ENCODE measurements at regions not wholly inside any gene's neighbourhood (a gene's known extent, or its start where the extent isn't known, plus 50 kb on each side); places are given as distances from the start of the nearest gene placed in this dataset.
"Not testable (repeated sequence)": the region's sequence is repeated elsewhere in the genome, so short reads cannot be mapped to it uniquely, and the experiment has no call there.

DNA sequence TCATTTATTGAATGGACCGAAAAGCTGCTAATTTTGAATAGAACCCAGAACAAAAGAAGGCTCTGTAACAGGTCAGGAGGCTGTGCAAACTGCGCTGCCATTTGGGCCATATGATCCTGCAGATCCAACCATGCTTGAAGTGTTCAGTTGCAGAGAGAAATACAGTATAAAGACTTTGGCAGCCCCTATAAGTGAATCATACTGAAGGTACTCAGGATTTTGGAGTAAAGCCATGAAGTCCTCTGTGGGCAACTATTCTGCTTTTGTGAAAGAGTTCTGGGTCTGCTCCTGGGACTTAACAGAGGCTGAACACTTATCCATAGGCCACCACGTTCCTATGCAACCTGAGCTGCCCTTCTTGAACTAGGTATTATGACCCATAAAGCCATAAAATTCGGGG is 1613.6 kb upstream of the PRMT6 start:
- no peak for TF ChIP-seq CTCF (IDR thresholded peaks at IDR 0.05; ENCODE audit: borderline replicate concordance, control extremely low read depth, extremely low read depth, insufficient read depth, missing control alignments)
- in situ Hi-C loops (cut with MboI; ENCODE audit: low sequenced_read_pairs, unreplicated experiment) = no loop called here
- no peak for DNase-seq (ENCODE audit: low spot score)

GRCh38 chr1:105459759-105460158 is 1596.7 kb upstream of the PRMT6 start:
- DNase-seq (ENCODE audit: low spot score) = no peak
- TF ChIP-seq CTCF (IDR thresholded peaks at IDR 0.05; ENCODE audit: borderline replicate concordance, control extremely low read depth, extremely low read depth, insufficient read depth, missing control alignments) = no peak
- in situ Hi-C loops (cut with MboI; ENCODE audit: low sequenced_read_pairs, unreplicated experiment) = no loop called here

GRCh38 chr1:105462308-105462707 is 1594.2 kb upstream of the PRMT6 start:
- no peak for TF ChIP-seq CTCF (IDR thresholded peaks at IDR 0.05; ENCODE audit: borderline replicate concordance, control extremely low read depth, extremely low read depth, insufficient read depth, missing control alignments)
- in situ Hi-C loops (cut with MboI; ENCODE audit: low sequenced_read_pairs, unreplicated experiment) = no loop called here
- no peak for DNase-seq (ENCODE audit: low spot score)

- no peak for DNase-seq (ENCODE audit: low spot score)
- no peak for TF ChIP-seq CTCF (IDR thresholded peaks at IDR 0.05; ENCODE audit: borderline replicate concordance, control extremely low read depth, extremely low read depth, insufficient read depth, missing control alignments)
- in situ Hi-C loops (cut with MboI; ENCODE audit: low sequenced_read_pairs, unreplicated experiment) = no loop called here
These were observed 1588.9 kb upstream of the PRMT6 start for GRCh38 chr1:105467549-105467948.

- DNase-seq (ENCODE audit: low spot score); in situ Hi-C loops (cut with MboI; ENCODE audit: low sequenced_read_pairs, unreplicated experiment): not testable (repeated sequence)
These were observed 1585.9 kb upstream of the PRMT6 start for GRCh38 chr1:105470541-105470940.

DNA sequence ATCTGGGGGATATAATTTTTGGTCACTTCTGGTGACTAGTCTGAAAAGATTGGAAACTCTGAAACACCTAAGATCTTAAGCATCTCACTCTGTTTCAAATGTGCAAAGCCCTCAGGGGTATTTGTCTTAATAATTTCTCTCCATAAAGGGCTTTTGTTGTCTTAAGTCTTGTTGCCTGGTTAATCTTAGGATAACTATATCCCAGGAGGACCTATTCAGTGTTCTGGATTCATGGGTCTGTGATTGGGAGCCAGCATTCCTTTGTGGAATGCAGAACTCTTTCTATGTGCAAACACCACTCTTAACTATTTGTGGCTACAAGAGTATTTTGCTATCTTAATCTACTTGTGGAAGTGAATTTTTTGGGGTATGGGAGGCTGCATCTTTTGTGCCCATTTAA is 1573.0 kb upstream of the PRMT6 start:
- no peak for TF ChIP-seq CTCF (IDR thresholded peaks at IDR 0.05; ENCODE audit: borderline replicate concordance, control extremely low read depth, extremely low read depth, insufficient read depth, missing control alignments)
- DNase-seq (ENCODE audit: low spot score) = no peak
- in situ Hi-C loops (cut with MboI; ENCODE audit: low sequenced_read_pairs, unreplicated experiment) = no loop called here

DNA sequence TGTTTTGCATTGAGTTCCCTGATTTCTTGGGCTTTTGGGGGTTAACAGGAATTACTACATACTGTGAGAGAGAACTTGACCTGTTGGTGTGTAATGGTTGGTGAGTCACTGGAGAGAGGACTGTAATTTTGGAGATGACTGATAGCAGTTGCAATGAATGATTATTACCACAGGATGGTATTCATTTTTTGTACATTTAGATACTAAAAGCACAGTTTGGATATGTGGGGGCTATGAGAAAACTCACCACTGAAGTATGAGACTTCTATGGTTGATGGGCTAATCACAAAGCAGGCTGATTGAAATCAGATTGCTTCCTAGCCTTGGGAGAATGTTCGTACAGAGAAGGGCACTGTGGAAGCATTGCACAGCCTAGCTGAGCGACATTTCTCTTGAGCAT is 1571.3 kb upstream of the PRMT6 start:
- no peak for DNase-seq (ENCODE audit: low spot score)

More for the DNA sequence above, 1571.3 kb upstream of the PRMT6 start:
- in situ Hi-C loops (cut with MboI; ENCODE audit: low sequenced_read_pairs, unreplicated experiment) = no loop called here
- TF ChIP-seq CTCF (IDR thresholded peaks at IDR 0.05; ENCODE audit: borderline replicate concordance, control extremely low read depth, extremely low read depth, insufficient read depth, missing control alignments) = no peak

Measured in GM13976 (cell line).